H1 (cell line): ENCODE measurements at regions not wholly inside any gene's neighbourhood (a gene's known extent, or its start where the extent isn't known, plus 50 kb on each side); places are given as distances from the start of the nearest gene placed in this dataset.
A peak's percentile ranks its signal among the peaks of the same experiment; 100 is the strongest.

ENCODE experiments used
- CTCF ChIA-PET: fragments of 300-600 bp; sonication (Branson Sonifier 250); formaldehyde crosslinking; loops from one replicate; lab custom pipeline; 2021; ENCODE audit not compliant: partially characterized antibody; lab: Charles Lee
- POLR2A ChIA-PET: fragments of 300-600 bp; sonication (Branson Sonifier 250); formaldehyde crosslinking; loops from one replicate; lab custom pipeline; 2021; ENCODE audit warnings: inconsistent platforms; ENCODE audit not compliant: partially characterized antibody; lab: Charles Lee
- DNase-seq, 2 experiments: peaks; one replicate each; pipeline versions ENCODE4 v3.0.0 to v3.0.0-alpha.2; 2010 to 2022; ENCODE audit warnings: low spot score in 2 of 2, low read depth in 1 of 2, mixed read lengths in 1 of 2
- FAIRE-seq: peaks from 2 replicates; lab custom pipeline; 2011; peaks lifted over from hg19 to GRCh38; lab: Jason Lieb, UNC
- H2AFZ ChIP-seq: 2 replicates; pipeline ENCODE4 v1.8.1; 2012; ENCODE audit warnings: low read length, inconsistent platforms
- H2AK5ac ChIP-seq: 2 replicates; pipeline ENCODE4 v1.6.1; 2013; ENCODE audit warnings: low read depth, low read length
- H2BK120ac ChIP-seq: replicated peaks from 2 replicates; pipeline ENCODE3; 2013; ENCODE audit warnings: low read depth, low read length, inconsistent platforms
- H2BK12ac ChIP-seq: 2 replicates; pipeline ENCODE4 v1.6.1; 2013; ENCODE audit warnings: low read depth, low read length
- H2BK15ac ChIP-seq: 2 replicates; pipeline ENCODE4 v1.6.1; 2013; ENCODE audit warnings: low read length
- H2BK20ac ChIP-seq: 2 replicates; pipeline ENCODE4 v1.6.1; 2013; ENCODE audit warnings: low read length
- H2BK5ac ChIP-seq: 2 replicates; pipeline ENCODE4 v1.6.1; 2013; ENCODE audit warnings: low read depth, low read length
- H3K14ac ChIP-seq: 2 replicates; pipeline ENCODE4 v1.6.1; 2013; ENCODE audit warnings: inconsistent platforms; ENCODE audit not compliant: insufficient read length
- H3K18ac ChIP-seq: 2 replicates; pipeline ENCODE4 v1.6.1; 2013; ENCODE audit warnings: low read length; ENCODE audit errors: extremely low read depth
- H3K23ac ChIP-seq: 2 replicates; pipeline ENCODE4 v1.6.1; 2013; ENCODE audit warnings: inconsistent platforms; ENCODE audit not compliant: insufficient read length
- H3K23me2 ChIP-seq: 2 replicates; pipeline ENCODE4 v1.6.1; 2013; ENCODE audit warnings: low read depth, low read length
- H3K27ac ChIP-seq: 2 replicates; pipeline ENCODE4 v1.6.1; 2011; ENCODE audit warnings: low read depth, low read length, inconsistent platforms
- H3K27me3 ChIP-seq, 4 experiments: replicated peaks in 1 of 4; 1 replicate in 1 of 4; 2 replicates in 3 of 4; pipeline versions ENCODE4 v1.6.1 to v1.8.1; 2011 to 2013; ENCODE audit warnings: low read length in 3 of 4, mild to moderate bottlenecking in 3 of 4, inconsistent platforms in 2 of 4, mixed read lengths in 2 of 4, moderate library complexity in 1 of 4; ENCODE audit not compliant: control insufficient read depth in 3 of 4, insufficient read depth in 3 of 4; ENCODE audit errors: extremely low read depth in 1 of 4
- H3K36me3 ChIP-seq, 4 experiments: 2 replicates each; pipeline versions ENCODE4 v1.6.1 to v1.8.1; 2011 to 2013; ENCODE audit warnings: mild to moderate bottlenecking in 4 of 4, low read length in 3 of 4, moderate library complexity in 2 of 4, control low read depth in 1 of 4, inconsistent platforms in 1 of 4; ENCODE audit not compliant: insufficient read depth in 4 of 4, control insufficient read depth in 2 of 4
- H3K4ac ChIP-seq: replicated peaks from 2 replicates; pipeline ENCODE3; 2013; ENCODE audit warnings: low read length, low read depth, mixed read lengths, inconsistent platforms; ENCODE audit not compliant: insufficient read length
- H3K4me1 ChIP-seq, 4 experiments: replicated peaks in 1 of 4; 1 replicate in 1 of 4; 2 replicates in 3 of 4; pipeline versions ENCODE4 v1.6.1 to v1.8.1; 2011 to 2013; ENCODE audit warnings: low read length in 3 of 4, inconsistent platforms in 2 of 4, mixed read lengths in 1 of 4; ENCODE audit not compliant: insufficient read depth in 4 of 4, control insufficient read depth in 3 of 4
- H3K4me2 ChIP-seq, 2 experiments: 2 replicates each; pipeline versions ENCODE4 v1.6.1 to v1.8.1; 2011 to 2013; ENCODE audit warnings: low read depth in 2 of 2, low read length in 2 of 2, control low read depth in 1 of 2, inconsistent platforms in 1 of 2, mild to moderate bottlenecking in 1 of 2; ENCODE audit not compliant: insufficient read depth in 1 of 2
- H3K4me3 ChIP-seq, 4 experiments: fragments of 200-600, 300-600 bp in 1 of 4; sonication (generic), shearing (Covaris generic), sonication (Bioruptor Twin) in 1 of 4; 2 replicates each; pipeline versions ENCODE4 v1.5.1 to v1.8.1; 2011 to 2016; ENCODE audit warnings: low read length in 4 of 4, low read depth in 3 of 4, control low read depth in 2 of 4, inconsistent platforms in 2 of 4, mild to moderate bottlenecking in 2 of 4, mixed read lengths in 1 of 4, moderate library complexity in 1 of 4; ENCODE audit not compliant: insufficient read depth in 2 of 4; ENCODE audit errors: extremely low read depth in 1 of 4
- H3K56ac ChIP-seq: replicated peaks from 2 replicates; pipeline ENCODE3; 2013; ENCODE audit warnings: low read depth, mild to moderate bottlenecking, mixed read lengths, low read length, inconsistent platforms; ENCODE audit not compliant: insufficient read length
- H3K79me1 ChIP-seq: 2 replicates; pipeline ENCODE4 v1.6.1; 2013; ENCODE audit warnings: low read depth, low read length, control low read depth
- H3K79me2 ChIP-seq, 2 experiments: 2 replicates each; pipeline versions ENCODE4 v1.6.1 to v1.8.1; 2012 to 2013; ENCODE audit warnings: low read length in 2 of 2, mild to moderate bottlenecking in 2 of 2, inconsistent platforms in 1 of 2; ENCODE audit not compliant: insufficient read depth in 2 of 2, control insufficient read depth in 1 of 2
- H3K9ac ChIP-seq, 4 experiments: replicated peaks in 1 of 4; 1 replicate in 1 of 4; 2 replicates in 3 of 4; pipeline versions ENCODE4 v1.6.1 to v1.8.1; 2011 to 2013; ENCODE audit warnings: low read depth in 3 of 4, low read length in 3 of 4, control low read depth in 2 of 4, mild to moderate bottlenecking in 2 of 4, moderate library complexity in 2 of 4, inconsistent platforms in 1 of 4; ENCODE audit errors: extremely low read depth in 1 of 4
- H3K9me3 ChIP-seq, 2 experiments: 2 replicates each; pipeline versions ENCODE4 v1.6.1 to v1.8.1; 2012 to 2013; ENCODE audit warnings: mild to moderate bottlenecking in 2 of 2, moderate library complexity in 2 of 2, control low read depth in 1 of 2, inconsistent platforms in 1 of 2, low read depth in 1 of 2, low read length in 1 of 2, mixed read lengths in 1 of 2; ENCODE audit not compliant: insufficient read depth in 2 of 2
- H4K20me1 ChIP-seq, 2 experiments: replicated peaks in 1 of 2; 2 replicates each; pipeline versions ENCODE3 to v1.8.1; 2011 to 2013; ENCODE audit warnings: inconsistent platforms in 2 of 2, low read length in 2 of 2, mild to moderate bottlenecking in 1 of 2; ENCODE audit not compliant: insufficient read depth in 2 of 2, control insufficient read depth in 1 of 2
- H4K5ac ChIP-seq: 2 replicates; pipeline ENCODE4 v1.6.1; 2013; ENCODE audit warnings: low read length, low read depth, mixed read lengths, inconsistent platforms; ENCODE audit not compliant: insufficient read length
- H4K8ac ChIP-seq: 2 replicates; pipeline ENCODE4 v1.8.0; 2013; ENCODE audit warnings: mild to moderate bottlenecking, moderate library complexity, low read length, inconsistent platforms; ENCODE audit not compliant: insufficient read depth; ENCODE audit errors: extremely low read depth
- H4K91ac ChIP-seq: replicated peaks from 2 replicates; pipeline ENCODE3; 2013; ENCODE audit warnings: low read length, mixed read lengths, inconsistent platforms; ENCODE audit not compliant: insufficient read length
- BRCA1 ChIP-seq: IDR thresholded peaks from 2 replicates; pipeline ENCODE4 v1.6.1; 2012; ENCODE audit warnings: low read depth, low read length, improper control_type of control experiment
- CBX5 ChIP-seq: fragments of 300-800, 300-1000 bp; sonication (generic); IDR thresholded peaks from 2 replicates; pipeline ENCODE4 v1.7.1; 2016; ENCODE audit warnings: antibody characterized with exemption, low read length, low read depth
- CHD2 ChIP-seq: IDR thresholded peaks from 2 replicates; pipeline ENCODE4 v1.6.1; 2012; ENCODE audit warnings: low read length, improper control_type of control experiment
- CTBP2 ChIP-seq: IDR thresholded peaks from 2 replicates; pipeline ENCODE4 v1.7.0; 2011; ENCODE audit warnings: borderline replicate concordance, mild to moderate bottlenecking, moderate library complexity, mixed read lengths, low read length; ENCODE audit not compliant: insufficient read depth, insufficient read length
- EP300 ChIP-seq, 2 experiments: IDR thresholded peaks; 1 replicate in 1 of 2; 2 replicates in 1 of 2; pipeline ENCODE4 v1.6.1; 2011 to 2012; ENCODE audit warnings: low read depth in 2 of 2, low read length in 2 of 2, mild to moderate bottlenecking in 2 of 2, borderline replicate concordance in 1 of 2, inconsistent platforms in 1 of 2, moderate library complexity in 1 of 2
- GABPA ChIP-seq: IDR thresholded peaks from 2 replicates; pipeline ENCODE4 v1.6.1; 2011; ENCODE audit warnings: mild to moderate bottlenecking, low read length, moderate library complexity, borderline replicate concordance; ENCODE audit not compliant: insufficient read depth
- HDAC2 ChIP-seq, 2 experiments: fragments of 300-600 bp in 1 of 2; sonication (generic) in 1 of 2; IDR thresholded peaks; 2 replicates each; pipeline ENCODE4 v1.6.1; 2011 to 2012; ENCODE audit warnings: low read depth in 2 of 2, low read length in 2 of 2, mild to moderate bottlenecking in 2 of 2, moderate library complexity in 2 of 2, borderline replicate concordance in 1 of 2, inconsistent platforms in 1 of 2
- MAX ChIP-seq: IDR thresholded peaks from 2 replicates; pipeline ENCODE4 v1.6.1; 2012; ENCODE audit warnings: inconsistent platforms
- NRF1 ChIP-seq: IDR thresholded peaks from 2 replicates; pipeline ENCODE4 v1.6.1; 2011; ENCODE audit warnings: mild to moderate bottlenecking, low read depth, low read length, improper control_type of control experiment
- RAD21 ChIP-seq, 2 experiments: IDR thresholded peaks in 1 of 2; conservative IDR thresholded peaks in 1 of 2; 2 replicates each; pipeline ENCODE4 v1.6.1; 2011; ENCODE audit warnings: low read depth in 2 of 2, low read length in 2 of 2, improper control_type of control experiment in 1 of 2, inconsistent platforms in 1 of 2, mild to moderate bottlenecking in 1 of 2, moderate library complexity in 1 of 2
- RBBP5 ChIP-seq: IDR thresholded peaks from 2 replicates; pipeline ENCODE4 v1.7.1; 2012; ENCODE audit warnings: low read depth, mild to moderate bottlenecking, inconsistent platforms, low read length, moderate library complexity, borderline replicate concordance
- TBP ChIP-seq: IDR thresholded peaks from 2 replicates; pipeline ENCODE4 v1.6.1; 2011; ENCODE audit warnings: low read depth, low read length, improper control_type of control experiment
- WGBS, 2 experiments: shearing (Covaris generic) in 1 of 2; methylation state at CpG; one replicate each; pipeline versions ENCODE4 v1.1.6 to v1.1.7; 2013 to 2015; ENCODE audit warnings: low lambda C conversion rate in 2 of 2, mixed read lengths in 2 of 2, inconsistent platforms in 1 of 2, low coverage in 1 of 2, missing lambda C conversion rate in 1 of 2; ENCODE audit not compliant: insufficient replicate concordance in 2 of 2, insufficient coverage in 1 of 2, insufficient read length in 1 of 2; ENCODE audit errors: extremely low coverage in 1 of 2, missing lambda C conversion rate in 1 of 2; 5-methylcytosine and 5-hydroxymethylcytosine counted together

- ChIA-PET CTCF (no interaction called here), POLR2A (no interaction called here)
- peak overlapping the region; percentile 54 for H3K14ac ChIP-seq
- no peak overlapping the region for H3K27ac ChIP-seq
- no peak overlapping the region for H4K5ac ChIP-seq
- H3K4me1 ChIP-seq = no peaks in the 10 kb centered on the region
- no peaks in the 10 kb centered on the region for H3K79me2 ChIP-seq
- no peaks in the 10 kb centered on the region for H3K79me1 ChIP-seq
- H3K9ac ChIP-seq = no peak overlapping the region
- H3K36me3 ChIP-seq = no peaks in the 10 kb centered on the region
- no peak overlapping the region for H2BK120ac ChIP-seq
- H3K9me3 ChIP-seq = no peaks in the 10 kb centered on the region
- H3K18ac ChIP-seq = no peak overlapping the region
- no peak overlapping the region for H2AFZ ChIP-seq
- no peak overlapping the region for H3K4me2 ChIP-seq
- FAIRE-seq (no peak), DNase-seq (no peak)
- H3K23ac ChIP-seq = no peak overlapping the region
- no peak overlapping the region for H2BK5ac ChIP-seq
- no peak overlapping the region for H2BK12ac ChIP-seq
- 86% methylated on average over 19 of the region's 19 CpGs; no CpG with 5 or more reads in 1 of the 2 experiments for WGBS, 2 experiments
- no peak overlapping the region for H4K91ac ChIP-seq
- H4K20me1 ChIP-seq = no peaks in the 10 kb centered on the region
- no peak overlapping the region for H2BK20ac ChIP-seq
- no peak overlapping the region for H3K56ac ChIP-seq
- H3K4me3 ChIP-seq = no peak overlapping the region
- no peak overlapping the region for H2BK15ac ChIP-seq
- no peaks in the 10 kb centered on the region for H3K27me3 ChIP-seq
- H3K4ac ChIP-seq = no peak overlapping the region
- no peak overlapping the region for H2AK5ac ChIP-seq
- H4K8ac ChIP-seq = 0 out of 2 replicates have a peak overlapping the region, but pooled peaks have one; percentile 47
- H3K23me2 ChIP-seq = no peaks in the 10 kb centered on the region
- TF ChIP-seq GABPA (no peak), TBP (no peak), CHD2 (no peak), EP300 (IDR thresholded peaks at IDR 0.05; ENCODE audit: borderline replicate concordance in 1 of 2, low read depth in 2 of 2, low read length in 2 of 2) (no peak), HDAC2 (IDR thresholded peaks at IDR 0.05; ENCODE audit: borderline replicate concordance in 1 of 2, low read depth in 2 of 2, low read length in 2 of 2) (no peak), RAD21 (IDR thresholded peaks at IDR 0.05 in 1 of 2, conservative IDR thresholded peaks at IDR 0.05 in 1 of 2; ENCODE audit: low read depth in 2 of 2, low read length in 2 of 2) (no peak), CBX5 (no peak), BRCA1 (no peak), CTBP2 (no peak), NRF1 (no peak), RBBP5 (no peak), MAX (no peak)
These were observed 203.1 kb downstream of the BRD1 start for GRCh38 chr22:49624421-49625177.
